H9 (cell line): ENCODE measurements at regions not wholly inside any gene's neighbourhood (a gene's known extent, or its start where the extent isn't known, plus 50 kb on each side); places are given as distances from the start of the nearest gene placed in this dataset.

Experiments used
- DNase-seq: peaks from one replicate; pipeline ENCODE4 v3.0.0-alpha.2; 2017
- H2AFZ ChIP-seq: one replicate; pipeline ENCODE4 v1.6.1; 2013; ENCODE audit warnings: mild to moderate bottlenecking, low read length, control low read depth, moderate library complexity
- H2AK5ac ChIP-seq: 2 replicates; pipeline ENCODE4 v1.6.1; 2013; ENCODE audit warnings: low read length, control low read depth, mixed read lengths; ENCODE audit not compliant: insufficient read length
- H2BK120ac ChIP-seq: one replicate; pipeline ENCODE4 v1.6.1; 2013; ENCODE audit warnings: low read depth, mild to moderate bottlenecking, low read length, control low read depth, inconsistent platforms; ENCODE audit not compliant: poor library complexity, severe bottlenecking
- H2BK12ac ChIP-seq: 2 replicates; pipeline ENCODE4 v1.6.1; 2013; ENCODE audit warnings: low read length, control low read depth, mixed read lengths, low read depth; ENCODE audit not compliant: insufficient read length
- H2BK15ac ChIP-seq: 2 replicates; pipeline ENCODE4 v1.6.1; 2013; ENCODE audit warnings: low read depth, low read length, control low read depth
- H2BK20ac ChIP-seq: one replicate; pipeline ENCODE4 v1.6.1; 2013; ENCODE audit warnings: low read depth, mild to moderate bottlenecking, low read length, control low read depth, inconsistent platforms; ENCODE audit not compliant: poor library complexity, severe bottlenecking
- H2BK5ac ChIP-seq: 2 replicates; pipeline ENCODE4 v1.6.1; 2013; ENCODE audit warnings: low read length, control low read depth, mixed read lengths; ENCODE audit not compliant: insufficient read length
- H3K14ac ChIP-seq: 2 replicates; pipeline ENCODE4 v1.6.1; 2013; ENCODE audit warnings: low read length, control low read depth; ENCODE audit not compliant: insufficient read depth
- H3K18ac ChIP-seq: 2 replicates; pipeline ENCODE4 v1.6.1; 2013; ENCODE audit warnings: low read depth, mild to moderate bottlenecking, mixed read lengths, low read length, control low read depth; ENCODE audit not compliant: insufficient read length
- H3K23ac ChIP-seq: 2 replicates; pipeline ENCODE4 v1.6.1; 2013; ENCODE audit warnings: low read length, control low read depth, mixed read lengths, low read depth; ENCODE audit not compliant: insufficient read length
- H3K23me2 ChIP-seq: 2 replicates; pipeline ENCODE4 v1.6.1; 2013; ENCODE audit warnings: low read depth, mild to moderate bottlenecking, mixed read lengths, low read length, control low read depth; ENCODE audit not compliant: insufficient read length, poor library complexity, severe bottlenecking
- H3K27ac ChIP-seq: 2 replicates; pipeline ENCODE4 v1.5.1; 2013; ENCODE audit warnings: low read length, control low read depth, mixed read lengths, low read depth; ENCODE audit not compliant: insufficient read length
- H3K27me3 ChIP-seq: 2 replicates; pipeline ENCODE4 v1.6.1; 2013; ENCODE audit warnings: low read length, control low read depth, inconsistent platforms; ENCODE audit not compliant: insufficient read depth
- H3K4ac ChIP-seq: 2 replicates; pipeline ENCODE4 v1.6.1; 2013; ENCODE audit warnings: low read depth, mild to moderate bottlenecking, control low read depth, inconsistent platforms, low read length, moderate library complexity
- H3K4me1 ChIP-seq: 2 replicates; pipeline ENCODE4 v1.6.1; 2013; ENCODE audit warnings: low read length, control low read depth, inconsistent platforms; ENCODE audit not compliant: insufficient read depth
- H3K4me2 ChIP-seq: 2 replicates; pipeline ENCODE4 v1.6.1; 2013; ENCODE audit warnings: low read length, control low read depth, mixed read lengths; ENCODE audit not compliant: insufficient read length, insufficient read depth
- H3K56ac ChIP-seq: 2 replicates; pipeline ENCODE4 v1.6.1; 2013; ENCODE audit warnings: low read depth, mild to moderate bottlenecking, mixed read lengths, low read length, control low read depth; ENCODE audit not compliant: insufficient read length
- H3K79me1 ChIP-seq: 2 replicates; pipeline ENCODE4 v1.6.1; 2013; ENCODE audit warnings: low read depth, mild to moderate bottlenecking, moderate library complexity, low read length, control low read depth, inconsistent platforms; ENCODE audit not compliant: insufficient read depth, poor library complexity, severe bottlenecking
- H3K79me2 ChIP-seq: 2 replicates; pipeline ENCODE4 v1.6.1; 2013; ENCODE audit warnings: low read length, control low read depth, inconsistent platforms; ENCODE audit not compliant: insufficient read depth
- H3K9ac ChIP-seq: 2 replicates; pipeline ENCODE4 v1.6.1; 2013; ENCODE audit warnings: low read length, control low read depth, mixed read lengths; ENCODE audit not compliant: insufficient read length; ENCODE audit errors: extremely low read depth
- H3K9me3 ChIP-seq: one replicate; pipeline ENCODE4 v1.6.1; 2013; ENCODE audit warnings: low read depth, low read length, inconsistent platforms; ENCODE audit not compliant: control insufficient read depth
- H3T11ph ChIP-seq: one replicate; pipeline ENCODE4 v1.6.1; 2013; ENCODE audit warnings: mild to moderate bottlenecking, low read length, control low read depth, inconsistent platforms
- H4K20me1 ChIP-seq: one replicate; pipeline ENCODE4 v1.6.1; 2013; ENCODE audit not compliant: control insufficient read depth, insufficient read length, insufficient read depth
- H4K5ac ChIP-seq: 2 replicates; pipeline ENCODE4 v1.6.1; 2013; ENCODE audit warnings: low read depth, mild to moderate bottlenecking, mixed read lengths, low read length, control low read depth; ENCODE audit not compliant: insufficient read length
- H4K8ac ChIP-seq: replicated peaks from 2 replicates; pipeline ENCODE4 v1.6.1; 2013; ENCODE audit warnings: low read length, control low read depth, mixed read lengths, low read depth; ENCODE audit not compliant: insufficient read length
- H4K91ac ChIP-seq: 2 replicates; pipeline ENCODE4 v1.6.1; 2013; ENCODE audit warnings: low read depth, mild to moderate bottlenecking, moderate library complexity, mixed read lengths, low read length, control low read depth; ENCODE audit not compliant: insufficient read length
- H3K27ac Mint-ChIP-seq, 3 experiments: 2 replicates in 2 of 3; 3 replicates in 1 of 3; pipeline ENCODE4 v1.8.0; 2020 to 2021; ENCODE audit warnings: mixed read lengths in 3 of 3, mild to moderate bottlenecking in 1 of 3, moderate library complexity in 1 of 3
- H3K27me3 Mint-ChIP-seq: 2 replicates; pipeline ENCODE4 v1.8.0; 2021; ENCODE audit warnings: low read depth, mild to moderate bottlenecking, moderate library complexity, mixed read lengths
- H3K36me3 Mint-ChIP-seq, 3 experiments: 2 replicates in 2 of 3; 3 replicates in 1 of 3; pipeline ENCODE4 v1.8.0; 2020 to 2021; ENCODE audit warnings: low read depth in 3 of 3, mixed read lengths in 3 of 3; ENCODE audit not compliant: insufficient read depth in 1 of 3
- H3K4me1 Mint-ChIP-seq, 2 experiments: 2 replicates each; pipeline ENCODE4 v1.8.0; 2020; ENCODE audit warnings: mixed read lengths in 2 of 2
- H3K4me3 Mint-ChIP-seq, 2 experiments: 2 replicates in 1 of 2; 3 replicates in 1 of 2; pipeline ENCODE4 v1.8.0; 2020 to 2021; ENCODE audit warnings: mild to moderate bottlenecking in 2 of 2, mixed read lengths in 2 of 2, moderate library complexity in 1 of 2
- H3K9me3 Mint-ChIP-seq, 2 experiments: 2 replicates in 1 of 2; 3 replicates in 1 of 2; pipeline ENCODE4 v1.8.0; 2020; ENCODE audit warnings: mild to moderate bottlenecking in 2 of 2, mixed read lengths in 2 of 2, moderate library complexity in 1 of 2
- WGBS: extraction: QIAGEN DNeasy Blood & Tissue Kit; methylation state at CpG from one replicate; pipeline ENCODE4 v1.1.7; 2013; ENCODE audit warnings: missing lambda C conversion rate, low lambda C conversion rate, mixed read lengths; ENCODE audit not compliant: insufficient read length; ENCODE audit errors: extremely low coverage; 5-methylcytosine and 5-hydroxymethylcytosine counted together
- TF ChIP-seq, protein P1 (sequence below): fragments of 200-600 bp; sonication (generic); conservative IDR thresholded peaks from 3 replicates; pipeline ENCODE4 v1.8.0; 2021; ENCODE audit warnings: antibody characterized with exemption, mild to moderate bottlenecking

DNA sequence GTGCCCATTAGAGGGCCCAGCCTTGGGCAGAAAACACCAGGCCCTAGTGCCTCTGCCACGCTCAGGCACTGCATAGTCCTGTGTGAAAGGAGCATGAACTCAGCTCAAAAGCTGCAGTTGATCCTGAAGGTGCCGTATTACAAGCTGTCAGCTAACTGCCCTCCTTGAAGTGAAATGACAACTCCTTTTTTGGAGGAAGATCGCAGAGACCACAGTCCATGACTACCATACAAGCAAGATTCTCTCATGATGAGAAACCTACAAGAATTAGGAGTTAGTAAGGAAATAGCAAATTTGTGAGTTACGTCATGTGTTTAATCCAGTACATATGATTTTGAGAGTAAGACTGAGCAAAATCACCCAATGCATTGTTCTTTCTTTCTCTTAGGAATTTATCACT is 513.9 kb upstream of the NR2F2 start:
- H4K91ac ChIP-seq: no peak overlapping the region
- no peak overlapping the region for H3K4me2 ChIP-seq
- H2BK12ac ChIP-seq: no peak overlapping the region
- H3K27ac ChIP-seq: no peak overlapping the region
- no peak overlapping the region for H4K5ac ChIP-seq
- H3K79me2 ChIP-seq: no peaks in the 10 kb centered on the region
- H3K4me1 Mint-ChIP-seq: no peaks in the 10 kb centered on the region
- H2BK5ac ChIP-seq: no peak overlapping the region
- TF ChIP-seq, protein P1, sequence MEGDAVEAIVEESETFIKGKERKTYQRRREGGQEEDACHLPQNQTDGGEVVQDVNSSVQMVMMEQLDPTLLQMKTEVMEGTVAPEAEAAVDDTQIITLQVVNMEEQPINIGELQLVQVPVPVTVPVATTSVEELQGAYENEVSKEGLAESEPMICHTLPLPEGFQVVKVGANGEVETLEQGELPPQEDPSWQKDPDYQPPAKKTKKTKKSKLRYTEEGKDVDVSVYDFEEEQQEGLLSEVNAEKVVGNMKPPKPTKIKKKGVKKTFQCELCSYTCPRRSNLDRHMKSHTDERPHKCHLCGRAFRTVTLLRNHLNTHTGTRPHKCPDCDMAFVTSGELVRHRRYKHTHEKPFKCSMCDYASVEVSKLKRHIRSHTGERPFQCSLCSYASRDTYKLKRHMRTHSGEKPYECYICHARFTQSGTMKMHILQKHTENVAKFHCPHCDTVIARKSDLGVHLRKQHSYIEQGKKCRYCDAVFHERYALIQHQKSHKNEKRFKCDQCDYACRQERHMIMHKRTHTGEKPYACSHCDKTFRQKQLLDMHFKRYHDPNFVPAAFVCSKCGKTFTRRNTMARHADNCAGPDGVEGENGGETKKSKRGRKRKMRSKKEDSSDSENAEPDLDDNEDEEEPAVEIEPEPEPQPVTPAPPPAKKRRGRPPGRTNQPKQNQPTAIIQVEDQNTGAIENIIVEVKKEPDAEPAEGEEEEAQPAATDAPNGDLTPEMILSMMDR: no peak
- no peak overlapping the region for H3K18ac ChIP-seq
- no peak overlapping the region for H3K14ac ChIP-seq
- H3K23me2 ChIP-seq: no peaks in the 10 kb centered on the region
- H2AK5ac ChIP-seq: no peak overlapping the region
- DNase-seq: no peak
- WGBS: no CpG with 5 or more reads among the region's 4 CpGs
- H3K9ac ChIP-seq: no peak overlapping the region
- no peak overlapping the region for H3K27ac Mint-ChIP-seq
- no peaks in the 10 kb centered on the region for H3K79me1 ChIP-seq
- H4K20me1 ChIP-seq: no peaks in the 10 kb centered on the region
- H3K36me3 Mint-ChIP-seq: no peaks in the 10 kb centered on the region
- H2BK15ac ChIP-seq: no peak overlapping the region
- H3T11ph ChIP-seq: no peak overlapping the region
- no peak overlapping the region for H4K8ac ChIP-seq
- no peaks in the 10 kb centered on the region for H3K9me3 Mint-ChIP-seq
- H3K27me3 ChIP-seq: no peaks in the 10 kb centered on the region
- no peak overlapping the region for H2BK20ac ChIP-seq
- no peaks in the 10 kb centered on the region for H3K4me1 ChIP-seq
- no peak overlapping the region for H3K23ac ChIP-seq
- H2AFZ ChIP-seq: no peak overlapping the region
- no peaks in the 10 kb centered on the region for H3K27me3 Mint-ChIP-seq
- no peak overlapping the region for H2BK120ac ChIP-seq
- no peak overlapping the region for H3K4me3 Mint-ChIP-seq
- no peaks in the 10 kb centered on the region for H3K9me3 ChIP-seq
- no peak overlapping the region for H3K4ac ChIP-seq
- no peak overlapping the region for H3K56ac ChIP-seq
